ENCODE measurements at regions not wholly inside any gene's neighbourhood (a gene's known extent, or its start where the extent isn't known, plus 50 kb on each side); places are given as distances from the start of the nearest gene placed in this dataset.
"Not testable (repeated sequence)": the region's sequence is repeated elsewhere in the genome, so short reads cannot be mapped to it uniquely, and the experiment has no call there.

GRCh38 chr11:42337786-42338455, 878.5 kb upstream of the LRRC4C start:
- no peak for DNase-seq

GRCh38 chr11:42344204-42344792, 884.8 kb upstream of the LRRC4C start:
- ATAC-seq (no peak), DNase-seq (no peak)
- intact Hi-C loops (cut with DNase I): no loop called here

More at GRCh38 chr11:42337786-42338455, 878.5 kb upstream of the LRRC4C start:
- no peak for ATAC-seq
- intact Hi-C loops (cut with DNase I): no loop called here

GRCh38 chr11:42345933-42346332, 886.5 kb upstream of the LRRC4C start:
- intact Hi-C loops (cut with DNase I): no loop called here
- DNase-seq (no peak), ATAC-seq (no peak)

GRCh38 chr11:42363701-42364100, 904.2 kb upstream of the LRRC4C start:
- no peak for DNase-seq
- ATAC-seq: no peak
- intact Hi-C loops (cut with DNase I): no loop called here

- intact Hi-C loops (cut with DNase I): no loop called here
- no peak for DNase-seq
- ATAC-seq: no peak
Observed at GRCh38 chr11:42390116-42390515, 921.7 kb upstream of the API5 start.

- DNase-seq: no peak
- no peak for ATAC-seq
- intact Hi-C loops (cut with DNase I): no loop called here
Observed at GRCh38 chr11:42397483-42397882, 914.3 kb upstream of the API5 start.

- intact Hi-C loops (cut with DNase I): no loop called here
- DNase-seq (no peak), ATAC-seq (no peak)
Observed at GRCh38 chr11:42407341-42407740, 904.5 kb upstream of the API5 start.

GRCh38 chr11:42410251-42410955, 901.4 kb upstream of the API5 start:
- ATAC-seq: no peak
- intact Hi-C loops (cut with DNase I): no loop called here
- no peak for DNase-seq

GRCh38 chr11:42412590-42412989, 899.2 kb upstream of the API5 start:
- ATAC-seq: no peak
- intact Hi-C loops (cut with DNase I): no loop called here
- DNase-seq: no peak

GRCh38 chr11:42417691-42418090, 894.1 kb upstream of the API5 start:
- ATAC-seq (no peak), DNase-seq (no peak)
- intact Hi-C loops (cut with DNase I): no loop called here

- intact Hi-C loops (cut with DNase I): no loop called here
- ATAC-seq: no peak
- DNase-seq: no peak
Observed at GRCh38 chr11:42422090-42422489, 889.7 kb upstream of the API5 start.

- ATAC-seq; DNase-seq; intact Hi-C loops (cut with DNase I): not testable (repeated sequence)
Observed at GRCh38 chr11:42434911-42435310, 876.9 kb upstream of the API5 start.

- ATAC-seq: no peak
Observed at GRCh38 chr11:42444406-42444805, 867.4 kb upstream of the API5 start.

GRCh38 chr11:42462558-42463310, 849.1 kb upstream of the API5 start:
- intact Hi-C loops (cut with DNase I): no loop called here
- no peak for DNase-seq
- ATAC-seq: no peak

More at GRCh38 chr11:42444406-42444805, 867.4 kb upstream of the API5 start:
- intact Hi-C loops (cut with DNase I): no loop called here
- DNase-seq: no peak

GRCh38 chr11:42465623-42466022, 846.2 kb upstream of the API5 start:
- ATAC-seq (no peak), DNase-seq (no peak)
- intact Hi-C loops (cut with DNase I): no loop called here

GRCh38 chr11:42473106-42473505, 838.7 kb upstream of the API5 start:
- DNase-seq (no peak), ATAC-seq (no peak)
- intact Hi-C loops (cut with DNase I): no loop called here

- no peak for ATAC-seq
- no peak for DNase-seq
- intact Hi-C loops (cut with DNase I): no loop called here
Observed at GRCh38 chr11:42482822-42483221, 829.0 kb upstream of the API5 start.

- no peak for ATAC-seq
Observed at GRCh38 chr11:42490506-42490905, 821.3 kb upstream of the API5 start.

GRCh38 chr11:42494459-42494858, 817.3 kb upstream of the API5 start:
- no peak for DNase-seq
- intact Hi-C loops (cut with DNase I): no loop called here
- ATAC-seq: no peak

More at GRCh38 chr11:42490506-42490905, 821.3 kb upstream of the API5 start:
- intact Hi-C loops (cut with DNase I): no loop called here
- no peak for DNase-seq

- no peak for DNase-seq
- intact Hi-C loops (cut with DNase I): no loop called here
- no peak for ATAC-seq
Observed at GRCh38 chr11:42498971-42499370, 812.8 kb upstream of the API5 start.

Data from left cardiac atrium (tissue), 4 donors.